WERI-Rb-1 (cell line): ENCODE measurements at regions not wholly inside any gene's neighbourhood (a gene's known extent, or its start where the extent isn't known, plus 50 kb on each side); places are given as distances from the start of the nearest gene placed in this dataset.

Experiments
- DNase-seq: peaks from one replicate; pipeline ENCODE4 v3.0.0-alpha.2; 2020
- H3K27ac ChIP-seq: fragments of 250-450 bp; sonication (Bioruptor Pico); 2 replicates; pipeline ENCODE4 v1.5.1; 2020; ENCODE audit warnings: mild to moderate bottlenecking, moderate library complexity
- H3K27me3 ChIP-seq: fragments of 250-450 bp; sonication (Bioruptor Pico); 2 replicates; pipeline ENCODE4 v1.5.1; 2021; ENCODE audit warnings: mild to moderate bottlenecking, low read depth, moderate library complexity; ENCODE audit not compliant: insufficient read depth, severe bottlenecking
- H3K36me3 ChIP-seq: fragments of 250-450 bp; sonication (Bioruptor Pico); 2 replicates; pipeline ENCODE4 v1.5.1; 2020; ENCODE audit warnings: mild to moderate bottlenecking, moderate library complexity
- H3K4me3 ChIP-seq: 2 replicates; pipeline ENCODE4 v1.5.1; 2011; ENCODE audit warnings: low read depth, mild to moderate bottlenecking, control low read depth, low read length
- H3K9me3 ChIP-seq: fragments of 250-450 bp; sonication (Bioruptor Pico); 2 replicates; pipeline ENCODE4 v1.5.1; 2021; ENCODE audit warnings: mild to moderate bottlenecking, moderate library complexity; ENCODE audit not compliant: severe bottlenecking
- TF ChIP-seq, protein P1 (sequence below): IDR thresholded peaks from 2 replicates; pipeline ENCODE4 v1.5.1; 2011; ENCODE audit warnings: low read depth, mild to moderate bottlenecking, control low read depth, inconsistent platforms, low read length

DNA sequence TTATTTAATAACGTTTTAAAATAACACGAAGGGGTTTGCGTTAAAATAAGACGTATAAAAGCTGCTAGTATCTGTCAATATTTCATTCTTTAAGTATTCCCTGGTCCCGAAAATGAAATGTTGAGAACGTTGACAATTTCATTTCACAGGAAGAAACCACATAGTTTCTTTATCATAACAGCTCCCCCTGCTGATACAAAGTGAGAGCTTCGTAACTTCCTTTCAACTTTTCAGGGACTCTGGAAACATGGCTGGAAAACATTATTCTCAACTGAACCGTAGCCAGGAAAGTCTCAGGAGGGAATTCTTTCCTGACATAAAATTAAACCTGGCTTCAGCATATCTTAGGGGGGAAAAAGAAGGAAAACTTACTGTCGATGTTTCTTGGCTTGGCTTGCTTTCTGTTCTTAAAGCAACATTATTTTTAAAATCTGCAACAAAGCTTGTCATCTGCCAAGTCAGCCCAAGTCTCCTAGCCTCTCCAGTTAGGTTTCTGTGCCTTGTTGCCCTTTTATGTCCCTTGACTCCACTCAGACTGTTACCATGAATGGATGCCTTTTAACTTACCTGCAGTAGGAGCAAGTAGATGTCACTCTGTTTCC lies 122.9 kb upstream of the DAB2 start:
- TF ChIP-seq, protein P1, sequence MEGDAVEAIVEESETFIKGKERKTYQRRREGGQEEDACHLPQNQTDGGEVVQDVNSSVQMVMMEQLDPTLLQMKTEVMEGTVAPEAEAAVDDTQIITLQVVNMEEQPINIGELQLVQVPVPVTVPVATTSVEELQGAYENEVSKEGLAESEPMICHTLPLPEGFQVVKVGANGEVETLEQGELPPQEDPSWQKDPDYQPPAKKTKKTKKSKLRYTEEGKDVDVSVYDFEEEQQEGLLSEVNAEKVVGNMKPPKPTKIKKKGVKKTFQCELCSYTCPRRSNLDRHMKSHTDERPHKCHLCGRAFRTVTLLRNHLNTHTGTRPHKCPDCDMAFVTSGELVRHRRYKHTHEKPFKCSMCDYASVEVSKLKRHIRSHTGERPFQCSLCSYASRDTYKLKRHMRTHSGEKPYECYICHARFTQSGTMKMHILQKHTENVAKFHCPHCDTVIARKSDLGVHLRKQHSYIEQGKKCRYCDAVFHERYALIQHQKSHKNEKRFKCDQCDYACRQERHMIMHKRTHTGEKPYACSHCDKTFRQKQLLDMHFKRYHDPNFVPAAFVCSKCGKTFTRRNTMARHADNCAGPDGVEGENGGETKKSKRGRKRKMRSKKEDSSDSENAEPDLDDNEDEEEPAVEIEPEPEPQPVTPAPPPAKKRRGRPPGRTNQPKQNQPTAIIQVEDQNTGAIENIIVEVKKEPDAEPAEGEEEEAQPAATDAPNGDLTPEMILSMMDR: peak; percentile 50; the same call in 1 of the 2 replicates
- Histone ChIP-seq H3K4me3 (no peak overlapping the region), H3K9me3 (no peaks in the 10 kb centered on the region), H3K27ac (no peak overlapping the region), H3K27me3 (no peaks in the 10 kb centered on the region), H3K36me3 (no peaks in the 10 kb centered on the region)
- DNase-seq: peak; percentile 15

DNA sequence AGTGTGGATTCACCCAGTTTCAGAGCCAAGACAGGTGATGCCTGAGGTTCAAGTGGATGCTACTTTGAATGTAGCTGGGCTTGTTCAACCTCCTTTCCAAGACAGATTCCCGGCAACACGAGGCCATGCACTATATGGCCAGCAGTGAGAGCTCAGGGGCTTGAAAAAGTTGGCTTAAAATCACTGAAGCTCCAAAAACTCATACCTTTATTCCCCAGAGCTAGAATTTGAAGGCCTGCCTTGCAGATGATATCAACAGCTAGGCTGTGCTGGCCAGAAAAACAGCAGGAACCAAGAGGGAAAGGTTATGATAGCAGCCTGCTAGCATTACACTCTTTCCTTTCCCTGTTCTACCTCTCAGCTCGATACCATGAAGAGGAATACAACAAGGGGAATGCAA lies 120.2 kb upstream of the DAB2 start:
- Histone ChIP-seq H3K27me3 (no peaks in the 10 kb centered on the region), H3K9me3 (no peaks in the 10 kb centered on the region), H3K27ac (no peak overlapping the region), H3K4me3 (no peak overlapping the region), H3K36me3 (no peaks in the 10 kb centered on the region)
- TF ChIP-seq, protein P1: no peak
- no peak for DNase-seq

DNA sequence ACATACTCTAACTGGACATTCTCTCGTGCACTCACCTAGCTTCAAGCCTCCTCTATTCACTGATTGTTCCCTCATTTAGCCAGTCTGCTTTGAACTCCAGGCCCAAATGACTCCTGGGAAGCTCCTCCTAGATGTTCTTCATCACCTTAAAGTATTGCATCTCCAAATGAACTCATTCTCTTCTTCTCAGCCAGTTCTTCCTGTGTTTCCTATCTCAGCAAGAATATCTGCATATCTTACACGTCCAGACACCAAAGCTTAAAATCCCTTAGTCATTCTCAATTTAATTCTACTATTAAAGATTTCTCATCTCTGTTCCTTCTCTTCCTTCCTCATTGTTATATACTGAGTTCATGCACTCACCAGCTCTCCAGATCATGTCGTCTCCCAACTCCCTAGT lies 118.6 kb upstream of the DAB2 start:
- no peak overlapping the region for H3K27ac ChIP-seq
- no peaks in the 10 kb centered on the region for H3K9me3 ChIP-seq
- TF ChIP-seq, protein P1: no peak
- H3K4me3 ChIP-seq: no peak overlapping the region
- no peaks in the 10 kb centered on the region for H3K27me3 ChIP-seq
- H3K36me3 ChIP-seq: no peaks in the 10 kb centered on the region
- DNase-seq: no peak

DNA sequence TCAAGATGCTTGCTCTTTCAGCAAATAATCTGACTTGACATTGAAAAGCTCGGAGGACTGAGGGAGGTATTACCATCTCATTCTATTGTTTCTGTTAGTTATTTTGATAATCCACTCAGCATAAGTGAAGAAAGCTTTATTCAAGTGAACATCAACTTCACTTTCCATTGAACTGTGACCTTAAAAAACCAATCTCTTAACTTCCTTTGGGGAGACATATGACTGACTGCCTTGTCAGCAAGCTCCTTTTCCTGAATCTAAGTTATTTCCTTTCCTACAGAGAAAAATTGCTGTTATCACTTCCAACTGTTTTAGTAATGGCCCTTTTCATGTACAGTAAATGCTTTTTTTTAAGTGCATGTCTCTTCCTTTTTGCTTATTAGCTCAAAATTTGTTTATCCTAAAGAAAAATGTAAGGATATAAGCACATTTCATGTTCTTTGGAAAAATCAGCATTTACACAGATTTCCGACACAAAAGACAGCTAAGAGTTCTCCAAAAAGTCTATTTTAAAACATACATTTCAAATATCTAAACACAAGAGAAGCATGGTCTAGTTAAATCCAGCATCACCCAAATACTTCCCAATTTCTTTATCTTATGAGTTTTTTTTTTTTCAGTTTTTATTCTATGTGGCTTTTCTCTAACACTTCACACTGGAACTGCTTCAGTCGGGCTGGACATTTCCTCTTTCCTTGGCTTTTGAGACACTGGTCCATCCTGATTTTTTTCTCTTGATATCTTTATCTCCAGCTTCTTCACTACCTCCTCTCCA lies 117.9 kb upstream of the DAB2 start:
- Histone ChIP-seq H3K36me3 (no peaks in the 10 kb centered on the region), H3K27me3 (no peaks in the 10 kb centered on the region), H3K27ac (no peak overlapping the region), H3K4me3 (no peak overlapping the region), H3K9me3 (no peaks in the 10 kb centered on the region)
- DNase-seq: no peak
- TF ChIP-seq, protein P1: no peak

DNA sequence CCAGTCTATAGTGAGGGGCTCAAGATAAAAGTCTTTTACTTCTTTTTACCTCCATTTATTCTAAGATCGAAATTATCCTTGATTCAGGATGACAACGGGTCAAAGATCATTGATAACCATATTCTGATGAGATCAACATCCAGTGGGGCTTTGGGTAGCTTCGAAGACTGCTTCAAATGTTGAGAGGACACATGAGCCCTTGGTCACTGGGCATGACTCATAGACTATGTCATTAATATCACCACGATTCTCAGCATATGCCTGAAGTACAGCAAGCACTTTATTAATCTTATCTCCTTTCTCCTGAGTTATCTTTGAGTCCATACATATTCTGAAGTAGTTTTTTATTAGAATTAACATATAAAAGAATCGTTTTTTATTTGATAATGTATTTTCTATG lies 117.1 kb upstream of the DAB2 start:
- no peak overlapping the region for H3K27ac ChIP-seq
- no peak for DNase-seq

More for the DNA sequence above, 117.1 kb upstream of the DAB2 start:
- Histone ChIP-seq H3K36me3 (no peaks in the 10 kb centered on the region), H3K4me3 (no peak overlapping the region), H3K27me3 (no peaks in the 10 kb centered on the region), H3K9me3 (no peaks in the 10 kb centered on the region)
- TF ChIP-seq, protein P1: no peak
